ENCODE measurements at regions not wholly inside any gene's neighbourhood (a gene's known extent, or its start where the extent isn't known, plus 50 kb on each side); places are given as distances from the start of the nearest gene placed in this dataset.

DNA sequence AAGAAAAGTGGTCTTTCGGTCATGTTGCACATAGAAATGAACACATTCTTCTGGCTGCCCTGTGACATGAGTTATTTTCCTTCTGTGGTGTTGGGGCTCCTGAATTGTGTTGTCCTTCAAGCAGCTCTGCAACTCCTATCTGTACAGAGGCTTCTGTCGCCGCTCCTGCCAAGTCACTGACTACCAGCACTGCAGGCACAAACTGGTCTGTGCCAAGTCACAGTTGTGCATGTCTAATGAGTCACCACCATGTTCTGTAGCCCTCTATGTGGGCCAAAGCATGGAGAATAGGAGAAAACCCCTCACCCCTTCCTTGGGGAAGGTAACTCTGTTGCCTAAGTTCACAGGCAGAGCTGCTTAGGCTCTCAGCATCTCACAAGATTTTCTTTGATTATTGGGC, 283.3 kb downstream of the RPL10L start:
- TF ChIP-seq TCF7L2 (IDR thresholded peaks at IDR 0.05; ENCODE audit: borderline replicate concordance, low read depth, low read length), result no peak
- no peak for TF ChIP-seq REST (tag by site-specific recombination; IDR thresholded peaks at IDR 0.05)
